Large intestine (tissue), 3 donors: ENCODE measurements at regions not wholly inside any gene's neighbourhood (a gene's known extent, or its start where the extent isn't known, plus 50 kb on each side); places are given as distances from the start of the nearest gene placed in this dataset.

Source experiments
- DNase-seq, 2 donors: peaks; one replicate each; pipeline versions ENCODE4 v3.0.0 to v3.0.0-alpha.2; 2013
- H3K27ac ChIP-seq: one replicate; pipeline ENCODE4 v1.5.1; 2013; ENCODE audit warnings: low read length
- H3K27me3 ChIP-seq: 2 replicates; pipeline ENCODE4 v1.6.1; 2013; ENCODE audit warnings: low read length; ENCODE audit not compliant: control insufficient read depth, insufficient read depth
- H3K36me3 ChIP-seq: 2 replicates; pipeline ENCODE4 v1.6.1; 2013; ENCODE audit warnings: low read length; ENCODE audit not compliant: control insufficient read depth, insufficient read depth
- H3K4me1 ChIP-seq: one replicate; pipeline ENCODE4 v1.6.1; 2013; ENCODE audit warnings: low read length; ENCODE audit not compliant: control insufficient read depth, insufficient read depth
- H3K4me3 ChIP-seq: one replicate; pipeline ENCODE4 v1.5.1; 2013; ENCODE audit warnings: low read length
- H3K9me3 ChIP-seq: one replicate; pipeline ENCODE4 v1.6.1; 2013; ENCODE audit warnings: mild to moderate bottlenecking, low read depth, low read length, moderate library complexity; ENCODE audit not compliant: control insufficient read depth
- WGBS: methylation state at CpG from one replicate; pipeline ENCODE4 v1.1.5; 2013; ENCODE audit warnings: low lambda C conversion rate; ENCODE audit not compliant: insufficient coverage; 5-methylcytosine and 5-hydroxymethylcytosine counted together

- Histone ChIP-seq H3K4me1 (no peaks in the 10 kb centered on the region), H3K36me3 (no peaks in the 10 kb centered on the region), H3K4me3 (no peak overlapping the region), H3K9me3 (no peaks in the 10 kb centered on the region), H3K27ac (no peak overlapping the region), H3K27me3 (no peaks in the 10 kb centered on the region)
- 100% methylated on average over 2 of the region's 13 CpGs for WGBS
- no peak for DNase-seq
Observed at GRCh38 chr18:25921677-25922421, 168.6 kb downstream of the SS18 start.

- H3K27ac ChIP-seq: no peak overlapping the region
- no peaks in the 10 kb centered on the region for H3K4me1 ChIP-seq
- no peak for DNase-seq
- no peaks in the 10 kb centered on the region for H3K36me3 ChIP-seq
- H3K9me3 ChIP-seq: no peaks in the 10 kb centered on the region
- WGBS: 100% methylated on average over 1 of the region's 4 CpGs
- no peaks in the 10 kb centered on the region for H3K27me3 ChIP-seq
- H3K4me3 ChIP-seq: no peak overlapping the region
Observed at GRCh38 chr18:25915907-25916306, 174.5 kb downstream of the SS18 start.

- Histone ChIP-seq H3K4me3 (no peak overlapping the region), H3K27ac (no peak overlapping the region), H3K27me3 (no peaks in the 10 kb centered on the region), H3K9me3 (no peaks in the 10 kb centered on the region), H3K4me1 (no peaks in the 10 kb centered on the region), H3K36me3 (no peaks in the 10 kb centered on the region)
- no peak for DNase-seq
- no CpG with 5 or more reads among the region's 2 CpGs for WGBS
Observed at GRCh38 chr18:25898965-25899364, 191.4 kb downstream of the SS18 start.

GRCh38 chr18:25896956-25897355 lies 193.5 kb downstream of the SS18 start:
- Histone ChIP-seq H3K4me3 (no peak overlapping the region), H3K36me3 (no peaks in the 10 kb centered on the region), H3K27ac (no peak overlapping the region), H3K27me3 (no peaks in the 10 kb centered on the region), H3K4me1 (no peaks in the 10 kb centered on the region), H3K9me3 (no peaks in the 10 kb centered on the region)
- 76% methylated on average over 3 of the region's 4 CpGs for WGBS
- no peak for DNase-seq

DNA sequence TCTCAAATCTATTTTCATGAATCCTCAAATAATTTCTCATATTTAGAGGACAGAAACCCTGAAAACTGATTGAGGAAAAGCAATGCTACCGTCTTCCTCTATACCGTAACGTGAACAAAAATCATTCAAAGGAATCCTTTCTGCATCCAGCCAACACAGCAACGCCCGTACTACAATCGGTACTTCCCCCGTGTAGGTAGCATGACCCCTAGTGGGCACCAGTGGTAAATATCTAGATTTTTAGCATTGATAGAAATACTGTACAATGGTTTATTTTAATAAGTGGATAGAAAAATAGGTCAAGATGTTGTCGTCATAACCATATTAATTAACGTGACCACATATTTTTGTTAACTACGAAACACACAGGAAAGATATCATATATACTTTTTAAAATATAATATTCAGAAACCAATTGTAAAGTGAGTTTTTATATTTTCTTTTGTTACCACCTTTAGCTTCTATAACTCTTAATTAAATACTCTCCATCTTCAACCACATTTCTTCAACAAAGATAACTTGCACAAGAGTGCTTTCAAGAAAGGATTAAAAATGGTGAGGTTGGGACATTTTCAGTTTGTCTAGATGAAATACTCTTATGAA lies 194.1 kb downstream of the SS18 start:
- Histone ChIP-seq H3K27ac (no peak overlapping the region), H3K4me3 (no peak overlapping the region), H3K36me3 (no peaks in the 10 kb centered on the region), H3K27me3 (no peaks in the 10 kb centered on the region), H3K9me3 (no peaks in the 10 kb centered on the region), H3K4me1 (no peaks in the 10 kb centered on the region)
- WGBS: 8% methylated on average over 4 of the region's 10 CpGs
- DNase-seq: no peak

GRCh38 chr18:25895518-25895917 lies 194.9 kb downstream of the SS18 start:
- Histone ChIP-seq H3K4me3 (no peak overlapping the region), H3K27ac (no peak overlapping the region), H3K9me3 (no peaks in the 10 kb centered on the region), H3K4me1 (no peaks in the 10 kb centered on the region), H3K27me3 (no peaks in the 10 kb centered on the region), H3K36me3 (no peaks in the 10 kb centered on the region)
- no peak for DNase-seq
- WGBS: 80% methylated on average over 1 of the region's 3 CpGs

- H3K27ac ChIP-seq: no peak overlapping the region
- H3K4me3 ChIP-seq: no peak overlapping the region
- H3K4me1 ChIP-seq: no peaks in the 10 kb centered on the region
- peaks cover 8% of the 10 kb centered on the region for H3K9me3 ChIP-seq
- DNase-seq: no peak
- H3K36me3 ChIP-seq: no peaks in the 10 kb centered on the region
- no peaks in the 10 kb centered on the region for H3K27me3 ChIP-seq
Observed at GRCh38 chr18:25886283-25886682, 204.1 kb downstream of the SS18 start.

DNA sequence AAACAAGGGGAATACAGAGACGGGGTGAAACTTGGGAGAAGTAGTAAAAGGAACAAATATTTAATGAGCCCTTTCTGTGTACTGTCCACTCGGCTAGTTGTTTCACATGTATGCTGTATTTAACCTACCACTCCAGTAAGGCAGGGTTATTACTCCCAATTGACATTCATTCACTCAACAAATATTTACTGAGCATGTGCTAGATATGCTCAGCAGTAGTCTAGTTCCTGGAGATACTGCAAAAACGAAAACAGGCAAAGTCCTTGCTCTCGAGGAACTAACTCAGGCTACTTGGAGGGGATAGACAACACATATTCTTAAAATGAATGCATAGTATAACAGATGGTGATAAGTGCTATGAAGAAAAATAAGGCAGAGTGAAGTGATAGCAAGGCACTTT lies 207.3 kb downstream of the SS18 start:
- DNase-seq: peak in 1 of 2 donors; percentile 47
- 20% methylated on average over 3 of the region's 4 CpGs for WGBS
- H3K9me3 ChIP-seq: peaks cover 8% of the 10 kb centered on the region
- H3K4me3 ChIP-seq: no peak overlapping the region
- no peak overlapping the region for H3K27ac ChIP-seq
- no peaks in the 10 kb centered on the region for H3K36me3 ChIP-seq
- H3K4me1 ChIP-seq: no peaks in the 10 kb centered on the region
- no peaks in the 10 kb centered on the region for H3K27me3 ChIP-seq

DNA sequence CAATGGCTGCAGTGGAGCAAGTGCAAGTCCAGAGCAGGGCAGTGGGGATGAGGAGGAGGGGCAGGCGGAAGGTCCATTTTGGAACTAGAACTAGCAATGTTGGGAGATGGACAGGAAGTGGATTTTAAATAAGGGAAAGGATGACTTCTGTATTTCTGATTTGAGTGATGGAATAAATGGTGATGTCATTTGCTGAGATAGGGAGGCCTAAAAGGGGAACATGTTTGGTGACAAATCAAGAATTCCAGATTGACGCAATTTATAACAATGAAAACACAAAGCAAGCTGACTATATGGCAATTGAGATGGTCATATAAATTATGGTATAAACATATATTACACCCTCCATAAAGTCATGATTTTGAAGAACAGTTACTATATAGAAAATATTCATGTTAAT lies 209.3 kb downstream of the SS18 start:
- H3K27me3 ChIP-seq: no peaks in the 10 kb centered on the region
- H3K4me3 ChIP-seq: no peak overlapping the region
- no peak overlapping the region for H3K27ac ChIP-seq
- H3K9me3 ChIP-seq: peaks cover 3% of the 10 kb centered on the region
- no peaks in the 10 kb centered on the region for H3K36me3 ChIP-seq
- WGBS: no CpG with 5 or more reads among the region's 2 CpGs
- H3K4me1 ChIP-seq: no peaks in the 10 kb centered on the region
- DNase-seq: no peak

DNA sequence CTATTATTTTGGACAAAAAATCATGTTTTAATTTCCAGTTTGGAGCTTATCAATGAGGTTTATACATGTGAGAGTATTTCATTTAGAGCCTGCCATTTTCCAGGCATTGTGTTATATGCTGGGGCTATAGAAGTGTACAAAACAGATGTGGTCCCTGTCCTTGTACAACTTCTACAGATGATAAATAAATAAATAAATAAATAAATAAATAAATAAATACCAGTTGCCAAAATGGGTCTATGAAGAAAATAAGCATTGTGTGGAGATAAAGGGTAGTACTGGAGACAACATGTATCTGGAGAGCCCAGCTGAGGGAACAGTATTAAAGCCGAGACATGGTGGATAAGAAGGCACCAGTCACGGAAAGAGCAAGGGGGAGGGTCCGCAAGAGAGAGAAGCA lies 210.0 kb downstream of the SS18 start:
- no peaks in the 10 kb centered on the region for H3K4me1 ChIP-seq
- no peaks in the 10 kb centered on the region for H3K27me3 ChIP-seq
- no peak overlapping the region for H3K4me3 ChIP-seq
- H3K36me3 ChIP-seq: no peaks in the 10 kb centered on the region
- WGBS: 100% methylated on average over 2 of the region's 3 CpGs
- H3K9me3 ChIP-seq: no peaks in the 10 kb centered on the region
- H3K27ac ChIP-seq: no peak overlapping the region
- DNase-seq: no peak
